Astrocyte of the spinal cord (primary cell): ENCODE measurements at regions not wholly inside any gene's neighbourhood (a gene's known extent, or its start where the extent isn't known, plus 50 kb on each side); places are given as distances from the start of the nearest gene placed in this dataset.
A peak's percentile ranks its signal among the peaks of the same experiment; 100 is the strongest.

ENCODE experiments used
- DNase-seq: peaks from one replicate; pipeline ENCODE4 v3.0.0; 2011; ENCODE audit warnings: low read depth, low spot score
- H3K4me3 ChIP-seq: 2 replicates; pipeline ENCODE4 v1.5.1; 2011; ENCODE audit warnings: low read depth, mild to moderate bottlenecking, low read length, moderate library complexity
- CTCF ChIP-seq: IDR thresholded peaks from 2 replicates; pipeline ENCODE4 v1.5.1; 2012; ENCODE audit warnings: low read depth, mild to moderate bottlenecking, low read length, inconsistent platforms
- in situ Hi-C: cut with HindIII; loops from 2 replicates; pipeline ENCODE4 v1.10.0; 2017; ENCODE audit warnings: low sequenced_read_pairs

DNA sequence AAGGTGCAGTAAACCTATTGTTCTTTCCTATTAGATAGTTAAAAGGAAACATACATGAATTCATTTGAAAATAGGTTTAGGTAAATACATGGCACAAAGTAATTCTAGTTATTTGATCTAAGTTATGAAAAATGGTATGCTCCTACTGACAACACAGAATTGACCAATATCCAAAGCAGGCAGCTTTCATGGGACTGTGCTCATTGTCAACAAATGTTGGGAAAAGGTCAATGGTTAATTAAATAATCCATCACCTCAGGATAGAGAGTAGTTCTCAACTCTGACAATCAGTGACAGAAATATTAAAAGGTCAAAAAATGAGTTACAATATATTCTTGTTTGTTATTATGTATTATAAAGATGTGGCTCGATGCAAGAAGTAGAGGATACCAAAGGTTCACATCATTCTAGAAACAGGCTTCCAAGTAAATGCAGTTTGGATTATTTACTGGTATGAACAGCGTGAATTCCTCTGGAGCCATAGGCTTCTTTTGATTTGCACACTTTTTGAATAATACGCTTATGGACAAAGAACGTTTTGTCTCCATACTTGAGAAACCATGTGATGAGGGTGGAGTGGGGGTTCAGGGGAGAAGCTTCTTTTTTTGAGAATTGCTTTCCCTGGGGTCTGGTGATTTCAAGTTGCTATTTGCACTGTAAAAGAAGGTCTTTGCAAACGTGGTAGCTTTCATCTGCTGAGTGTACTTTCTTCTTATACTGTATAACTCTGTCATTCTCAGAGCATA, 422.0 kb upstream of the ZEB2 start:
- in situ Hi-C loops, result no loop called here
- no peak for TF ChIP-seq CTCF
- DNase-seq, result no peak
- no peak overlapping the region for H3K4me3 ChIP-seq

DNA sequence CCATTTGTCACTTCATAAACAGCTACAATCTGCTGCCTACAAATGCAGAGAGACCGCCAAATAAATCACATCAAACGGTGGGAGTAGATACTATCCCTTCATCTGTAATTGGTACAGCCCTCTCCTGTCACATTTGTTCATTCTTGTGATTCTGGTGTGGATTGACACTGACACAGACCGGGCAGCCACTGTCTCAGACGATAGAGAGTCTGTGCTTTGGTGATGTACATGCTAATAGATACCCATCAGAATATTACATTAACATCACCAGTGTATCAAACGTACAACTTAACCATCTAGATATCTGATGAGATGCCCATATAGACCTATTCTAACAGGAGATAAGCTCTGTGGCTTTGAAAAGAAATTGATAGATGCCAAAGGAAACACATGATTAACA, 419.7 kb upstream of the ZEB2 start:
- DNase-seq, result no peak
- no peak overlapping the region for H3K4me3 ChIP-seq
- in situ Hi-C loops, result no loop called here
- TF ChIP-seq CTCF, result no peak

DNA sequence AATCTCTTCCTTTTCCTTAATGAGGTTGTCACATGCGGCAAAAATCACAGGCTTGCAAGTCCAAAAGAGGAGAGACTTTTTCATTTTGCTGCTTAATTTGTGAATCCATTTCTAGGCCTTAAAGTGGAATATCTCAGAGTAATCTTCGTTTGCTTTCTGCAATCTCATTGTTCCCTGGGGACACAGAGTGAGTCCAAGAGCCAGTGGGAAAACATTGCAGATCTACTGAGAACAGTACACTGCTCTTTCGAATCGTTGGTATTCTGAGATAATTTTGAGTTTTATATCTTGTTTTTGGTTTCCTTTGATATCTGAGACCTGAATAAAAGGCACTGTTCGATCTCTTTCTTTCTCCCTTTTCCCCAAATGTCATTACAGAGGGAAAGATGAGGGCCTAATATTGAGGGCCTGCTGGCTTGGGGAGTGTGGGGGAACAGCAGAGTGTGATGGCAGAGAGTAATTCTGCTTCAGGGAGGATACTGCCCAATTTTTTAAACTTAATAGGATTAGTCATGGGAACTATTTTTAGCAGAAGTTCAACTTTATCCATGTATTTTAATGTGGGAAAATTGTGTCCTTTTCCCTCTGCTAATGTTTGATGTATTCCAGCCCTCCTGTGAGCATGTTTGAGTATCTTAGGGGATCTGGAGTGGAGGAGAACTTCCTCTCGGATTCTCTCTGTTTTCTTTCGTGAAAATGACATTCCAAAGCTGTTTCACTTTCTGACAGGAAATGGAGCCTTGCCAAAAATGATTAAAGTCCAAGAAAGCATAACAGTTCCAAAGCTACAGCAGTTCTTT, 418.2 kb upstream of the ZEB2 start:
- H3K4me3 ChIP-seq, result no peak overlapping the region
- in situ Hi-C loops, result no loop called here
- DNase-seq, result peak; percentile 88
- TF ChIP-seq CTCF, result no peak

- TF ChIP-seq CTCF, result no peak
- in situ Hi-C loops, result no loop called here
- H3K4me3 ChIP-seq, result no peak overlapping the region
- DNase-seq, result no peak
Observed at GRCh38 chr2:144937066-144937465, 417.1 kb upstream of the ZEB2 start.

- in situ Hi-C loops, result no loop called here
- DNase-seq, result peak; percentile 10
- TF ChIP-seq CTCF, result no peak
- H3K4me3 ChIP-seq, result no peak overlapping the region
Observed at GRCh38 chr2:144936442-144936841, 416.5 kb upstream of the ZEB2 start.

DNA sequence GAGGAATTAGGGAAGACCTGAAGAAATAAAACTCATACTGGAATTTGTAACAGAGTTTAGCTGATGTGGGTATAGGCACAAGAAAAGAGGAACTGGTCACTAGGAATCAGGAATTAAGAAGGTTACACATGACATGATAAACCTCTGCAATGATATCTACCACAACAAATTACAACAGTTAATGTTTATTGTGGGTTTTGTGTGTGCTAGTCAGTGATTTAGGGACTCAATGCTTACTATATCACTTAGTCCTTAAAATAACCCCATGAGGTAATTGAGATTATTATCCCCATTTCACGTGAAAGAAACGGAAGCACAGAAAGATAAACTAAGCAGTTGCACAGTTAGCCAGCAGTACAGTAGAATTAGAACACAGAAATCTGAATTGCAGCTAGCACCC, 415.8 kb upstream of the ZEB2 start:
- no peak overlapping the region for H3K4me3 ChIP-seq
- no peak for DNase-seq
- in situ Hi-C loops, result no loop called here
- TF ChIP-seq CTCF, result no peak
